ENCODE measurements at regions not wholly inside any gene's neighbourhood (a gene's known extent, or its start where the extent isn't known, plus 50 kb on each side); places are given as distances from the start of the nearest gene placed in this dataset.
"Not testable (repeated sequence)": the region's sequence is repeated elsewhere in the genome, so short reads cannot be mapped to it uniquely, and the experiment has no call there.

DNA sequence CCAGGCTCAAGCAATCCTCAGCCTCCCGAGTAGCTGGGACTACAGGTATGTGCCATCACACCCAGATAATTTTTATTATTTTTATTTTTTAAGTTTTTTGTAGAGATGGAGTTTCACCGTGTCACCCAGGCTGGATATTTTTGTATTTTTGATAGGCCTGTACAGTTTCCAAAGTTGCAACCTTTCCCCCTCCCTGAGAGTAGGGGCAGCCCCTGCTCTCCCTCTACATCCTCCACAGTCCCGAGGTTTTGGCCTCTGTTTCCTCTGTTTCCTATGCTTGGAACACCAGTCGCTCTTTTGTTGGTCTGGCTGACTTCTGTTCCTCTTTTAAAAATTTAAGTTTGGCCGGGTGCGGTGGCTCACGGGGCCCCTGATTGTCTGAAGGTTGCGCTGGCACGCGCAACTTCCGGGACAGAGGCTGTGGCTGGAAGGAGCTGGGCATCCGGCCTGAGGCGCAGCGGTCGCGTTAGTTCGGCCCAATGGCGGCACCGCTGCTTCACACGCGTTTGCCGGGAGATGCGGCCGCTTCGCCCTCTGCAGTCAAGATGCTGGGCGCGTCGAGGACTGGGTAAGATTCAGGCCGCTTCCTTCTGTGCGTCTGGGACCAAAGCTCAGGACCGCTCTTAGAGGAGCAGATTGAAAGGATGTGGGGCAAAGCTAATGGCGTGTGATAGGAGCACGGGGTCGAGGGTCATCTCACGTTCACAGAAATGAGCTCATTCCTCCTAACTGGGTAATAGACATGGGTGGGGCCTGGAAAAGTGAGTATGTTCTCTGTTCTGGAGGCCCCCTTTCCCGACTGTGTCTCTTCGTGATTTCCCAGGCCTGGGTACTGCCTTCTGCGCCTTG is 89.9 kb downstream of the LAT start:
- TF ChIP-seq POLR2A (IDR thresholded peaks at IDR 0.05; ENCODE audit: extremely low read depth, insufficient read length) = peak; percentile 9
- DNase-seq (ENCODE audit: low read depth) = peak; percentile 80
- H3K4me3 ChIP-seq (ENCODE audit: low read depth, low read length) = peak overlapping the region; percentile 76

DNA sequence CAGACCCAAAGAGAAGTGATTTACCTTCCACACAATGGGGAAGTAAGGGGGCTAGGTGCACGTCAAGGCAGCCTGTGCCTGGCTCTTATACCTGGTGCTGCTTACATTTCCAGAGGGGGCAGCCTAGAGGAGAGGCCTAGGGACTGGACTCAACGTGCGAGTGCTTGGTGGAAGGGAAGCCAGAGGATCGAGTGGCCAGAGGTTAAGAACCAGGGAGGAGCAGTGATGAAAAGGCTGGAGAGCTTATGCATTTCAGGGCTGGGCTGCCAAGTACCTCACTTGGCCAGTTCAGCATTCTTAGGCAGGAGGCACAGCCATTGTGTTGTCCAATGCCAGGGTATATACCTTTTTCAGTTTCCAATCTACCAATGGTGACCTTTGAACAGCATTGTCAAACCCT is 77.4 kb downstream of the LAT start:
- not testable (repeated sequence) for H3K4me3 ChIP-seq (ENCODE audit: low read depth, low read length); DNase-seq (ENCODE audit: low read depth)

DNA sequence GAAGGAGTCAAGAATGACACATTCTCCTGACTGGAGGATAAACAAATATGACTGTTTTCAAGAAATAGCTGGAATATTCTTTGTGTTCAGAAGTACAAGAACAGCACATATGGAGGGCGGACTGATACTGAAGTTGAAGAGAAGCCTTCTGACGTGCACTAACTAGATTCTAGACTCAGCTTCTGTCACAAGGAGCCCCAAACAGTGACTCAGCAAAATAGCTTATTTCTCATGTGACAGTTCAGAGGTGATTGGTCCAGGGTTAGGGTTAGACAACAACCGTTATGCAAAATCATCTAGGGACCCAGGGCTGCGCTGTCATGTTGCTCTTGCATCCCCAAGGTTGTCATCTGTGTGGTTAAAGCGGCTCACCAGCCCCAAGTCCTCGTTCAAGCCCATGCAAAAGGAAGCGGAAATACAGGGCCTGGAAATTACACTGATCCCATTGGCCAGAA is 76.6 kb downstream of the LAT start:
- DNase-seq (ENCODE audit: low read depth); H3K4me3 ChIP-seq (ENCODE audit: low read depth, low read length): not testable (repeated sequence)

DNA sequence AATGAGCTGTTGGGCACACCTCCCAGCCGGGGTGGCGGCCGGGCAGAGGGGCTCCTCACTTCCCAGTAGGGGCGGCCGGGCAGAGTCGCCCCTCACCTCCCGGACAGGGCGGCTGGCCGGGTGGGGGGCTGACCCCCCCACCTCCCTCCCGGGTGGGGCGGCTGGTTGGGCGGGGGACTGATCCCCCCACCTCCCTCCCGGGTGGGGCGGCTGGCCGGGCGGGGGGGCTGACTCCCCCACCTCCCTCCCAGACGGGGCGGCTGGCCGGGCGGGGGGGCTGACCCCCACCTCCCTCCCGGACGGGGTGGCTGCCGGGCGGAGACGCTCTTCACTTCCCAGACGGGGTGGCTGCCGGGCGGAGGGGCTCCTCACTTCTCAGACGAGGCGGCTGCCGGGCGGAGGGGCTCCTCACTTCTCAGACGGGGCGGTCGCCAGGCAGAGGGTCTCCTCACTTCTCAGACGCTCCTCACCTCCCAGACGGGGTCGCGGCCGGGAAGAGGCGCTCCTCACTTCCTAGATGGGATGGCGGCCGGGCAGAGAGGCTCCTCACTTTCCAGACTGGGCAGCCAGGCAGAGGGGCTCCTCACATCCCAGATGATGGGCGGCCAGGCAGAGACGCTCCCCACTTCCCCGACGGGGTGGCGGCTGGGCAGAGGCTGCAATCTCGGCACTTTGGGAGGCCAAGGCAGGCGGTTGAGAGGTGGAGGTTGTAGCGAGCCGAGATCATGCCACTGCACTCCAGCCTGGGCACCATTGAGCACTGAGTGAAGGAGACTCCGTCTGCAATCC is 75.4 kb downstream of the LAT start:
- H3K4me3 ChIP-seq (ENCODE audit: low read depth, low read length); DNase-seq (ENCODE audit: low read depth): not testable (repeated sequence)

DNA sequence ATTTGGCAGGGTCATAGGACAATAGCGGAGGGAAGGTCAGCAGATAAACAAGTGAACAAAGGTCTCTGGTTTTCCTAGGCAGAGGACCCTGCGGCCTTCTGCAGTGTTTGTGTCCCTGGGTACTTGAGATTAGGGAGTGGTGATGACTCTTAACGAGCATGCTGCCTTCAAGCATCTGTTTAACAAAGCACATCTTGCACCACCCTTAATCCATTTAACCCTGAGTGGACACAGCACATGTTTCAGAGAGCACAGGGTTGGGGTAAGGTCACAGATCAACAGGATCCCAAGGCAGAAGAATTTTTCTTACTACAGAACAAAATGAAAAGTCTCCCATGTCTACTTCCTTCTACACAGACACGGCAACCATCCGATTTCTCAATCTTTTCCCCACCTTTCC is 74.7 kb downstream of the LAT start:
- not testable (repeated sequence) for H3K4me3 ChIP-seq (ENCODE audit: low read depth, low read length); DNase-seq (ENCODE audit: low read depth)
